M059J (cell line): ENCODE measurements at regions not wholly inside any gene's neighbourhood (a gene's known extent, or its start where the extent isn't known, plus 50 kb on each side); places are given as distances from the start of the nearest gene placed in this dataset.

ENCODE experiments used
- DNase-seq: peaks from one replicate; pipeline ENCODE4 v3.0.0-alpha.2; 2012; ENCODE audit warnings: low read depth

- no peak for DNase-seq
Measured at GRCh38 chr5:128591598-128592455, 53.8 kb upstream of the FBN2 start.

GRCh38 chr5:128596071-128596470, 58.0 kb upstream of the FBN2 start:
- no peak for DNase-seq

- no peak for DNase-seq
Measured at GRCh38 chr5:128597156-128597555, 59.1 kb upstream of the FBN2 start.

GRCh38 chr5:128613128-128613527, 75.1 kb upstream of the FBN2 start:
- DNase-seq: no peak

- no peak for DNase-seq
Measured at GRCh38 chr5:128613766-128614165, 75.7 kb upstream of the FBN2 start.

- no peak for DNase-seq
Measured at GRCh38 chr5:128615578-128615977, 77.5 kb upstream of the FBN2 start.

- DNase-seq: no peak
Measured at GRCh38 chr5:128626536-128627090, 88.6 kb upstream of the FBN2 start.

- no peak for DNase-seq
Measured at GRCh38 chr5:128627939-128628338, 89.9 kb upstream of the FBN2 start.

- DNase-seq: no peak
Measured at GRCh38 chr5:128629157-128629556, 91.1 kb upstream of the FBN2 start.

GRCh38 chr5:128630121-128630520, 92.1 kb upstream of the FBN2 start:
- no peak for DNase-seq

GRCh38 chr5:128631771-128632170, 93.7 kb upstream of the FBN2 start:
- no peak for DNase-seq

- peak; percentile 8 for DNase-seq
Measured at GRCh38 chr5:128632264-128632663, 94.2 kb upstream of the FBN2 start.

- DNase-seq: no peak
Measured at GRCh38 chr5:128633901-128634300, 95.9 kb upstream of the FBN2 start.

GRCh38 chr5:128635379-128635778, 97.3 kb upstream of the FBN2 start:
- no peak for DNase-seq

GRCh38 chr5:128636361-128636760, 98.3 kb upstream of the FBN2 start:
- no peak for DNase-seq

GRCh38 chr5:128637031-128637430, 99.0 kb upstream of the FBN2 start:
- DNase-seq: no peak

- no peak for DNase-seq
Measured at GRCh38 chr5:128641861-128642260, 103.8 kb upstream of the FBN2 start.

GRCh38 chr5:128644863-128645262, 106.8 kb upstream of the FBN2 start:
- no peak for DNase-seq

- no peak for DNase-seq
Measured at GRCh38 chr5:128645581-128645980, 107.5 kb upstream of the FBN2 start.

GRCh38 chr5:128646176-128646575, 108.1 kb upstream of the FBN2 start:
- DNase-seq: no peak

- no peak for DNase-seq
Measured at GRCh38 chr5:128649192-128649591, 111.1 kb upstream of the FBN2 start.

GRCh38 chr5:128662997-128663396, 125.0 kb upstream of the FBN2 start:
- no peak for DNase-seq

- DNase-seq: no peak
Measured at GRCh38 chr5:128665747-128666355, 127.8 kb upstream of the FBN2 start.
